Hepatocyte (in vitro differentiated cells): ENCODE measurements at regions not wholly inside any gene's neighbourhood (a gene's known extent, or its start where the extent isn't known, plus 50 kb on each side); places are given as distances from the start of the nearest gene placed in this dataset.

Experiments
- CTCF ChIP-seq: fragments of 200-600 bp; sonication (generic); IDR thresholded peaks from 2 replicates; pipeline ENCODE4 v1.5.1; 2016; ENCODE audit warnings: antibody characterized with exemption, mild to moderate bottlenecking; ENCODE audit not compliant: poor library complexity
- EZH2 ChIP-seq: fragments of 200-600 bp; sonication (generic); IDR thresholded peaks from 2 replicates; pipeline ENCODE4 v1.6.1; 2016; ENCODE audit warnings: antibody characterized with exemption, mild to moderate bottlenecking, borderline replicate concordance
- EZH2phosphoT487 ChIP-seq: fragments of 200-600 bp; sonication (generic); IDR thresholded peaks from one replicate; pipeline ENCODE4 v1.6.1; 2018; ENCODE audit warnings: antibody characterized with exemption, mild to moderate bottlenecking, low read depth, moderate library complexity; ENCODE audit not compliant: unreplicated experiment, severe bottlenecking

- TF ChIP-seq EZH2 (no peak), CTCF (no peak), EZH2phosphoT487 (no peak)
Observed at GRCh38 chr6:145569140-145569539, 166.2 kb downstream of the EPM2A start.
